Stimulated activated CD8-positive, alpha-beta memory T cell treated with anti-CD3 and anti-CD28 coated beads, Interleukin-15, amount 100 ng/mL, for 48 hours (primary cell): ENCODE measurements at regions not wholly inside any gene's neighbourhood (a gene's known extent, or its start where the extent isn't known, plus 50 kb on each side); places are given as distances from the start of the nearest gene placed in this dataset.
"Not testable (repeated sequence)": the region's sequence is repeated elsewhere in the genome, so short reads cannot be mapped to it uniquely, and the experiment has no call there.

Experiments used
- DNase-seq, 2 donors: peaks; one replicate each; pipeline ENCODE4 v3.0.0-alpha.2; 2020; ENCODE audit warnings: low read depth in 2 of 2

- no peak for DNase-seq
Observed at GRCh38 chr10:108034829-108035228, 870.3 kb upstream of the SORCS1 start.

DNA sequence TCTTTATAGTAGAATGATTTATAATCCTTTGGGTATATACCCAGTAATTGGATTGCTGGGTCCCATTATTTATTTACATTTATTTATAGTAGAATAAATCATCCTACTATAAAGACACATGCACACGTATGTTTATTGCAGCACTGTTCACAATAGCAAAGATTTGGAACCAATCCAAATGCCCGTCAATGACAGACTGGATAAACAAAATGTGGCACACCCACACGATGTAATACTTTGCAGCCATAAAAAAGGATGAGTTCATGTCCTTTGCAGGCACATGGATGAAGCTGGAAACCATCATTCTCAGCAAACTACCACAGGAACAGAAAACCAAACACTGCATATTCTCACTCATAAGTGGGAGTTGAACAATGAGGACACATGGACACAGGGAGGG is 869.0 kb upstream of the SORCS1 start:
- DNase-seq, result not testable (repeated sequence)

- DNase-seq, result no peak
Observed at GRCh38 chr10:108031505-108031904, 867.0 kb upstream of the SORCS1 start.

DNA sequence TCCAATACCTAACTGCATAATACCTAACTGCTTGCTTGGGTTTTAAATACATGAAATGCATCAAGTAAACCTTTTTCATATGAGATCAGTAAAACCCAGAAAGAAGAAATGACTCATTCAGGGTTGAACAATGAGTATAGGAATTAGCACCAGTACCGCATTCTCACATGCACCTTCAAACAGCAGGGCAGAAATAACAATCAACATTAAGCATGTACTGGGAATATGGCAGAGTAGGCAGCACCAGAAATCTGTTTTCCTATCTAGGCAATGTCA is 850.3 kb upstream of the SORCS1 start:
- no peak for DNase-seq

GRCh38 chr10:108014145-108014901 is 849.8 kb upstream of the SORCS1 start:
- DNase-seq, result no peak

GRCh38 chr10:108005627-108006026 is 841.1 kb upstream of the SORCS1 start:
- DNase-seq, result no peak

DNA sequence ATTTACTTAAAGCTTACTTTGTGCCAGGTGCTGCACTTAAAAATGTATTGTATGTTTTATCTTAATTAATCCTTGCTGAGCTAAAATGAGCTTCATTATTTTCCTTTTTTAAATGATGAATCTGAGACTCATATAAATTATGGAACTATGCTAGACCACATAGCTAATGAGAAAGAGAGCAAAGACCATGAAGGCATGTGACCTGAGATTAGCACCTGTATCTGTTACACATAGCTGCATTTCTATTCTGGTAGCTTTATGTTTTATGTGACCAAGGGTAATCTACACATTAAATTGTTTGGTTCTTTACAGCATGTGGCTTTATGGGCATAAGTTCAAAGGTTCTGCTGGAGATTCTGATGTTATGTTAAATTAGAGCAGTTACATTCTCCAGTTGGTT is 839.1 kb upstream of the SORCS1 start:
- DNase-seq, result no peak

GRCh38 chr10:108003061-108003460 is 838.6 kb upstream of the SORCS1 start:
- DNase-seq, result no peak

DNA sequence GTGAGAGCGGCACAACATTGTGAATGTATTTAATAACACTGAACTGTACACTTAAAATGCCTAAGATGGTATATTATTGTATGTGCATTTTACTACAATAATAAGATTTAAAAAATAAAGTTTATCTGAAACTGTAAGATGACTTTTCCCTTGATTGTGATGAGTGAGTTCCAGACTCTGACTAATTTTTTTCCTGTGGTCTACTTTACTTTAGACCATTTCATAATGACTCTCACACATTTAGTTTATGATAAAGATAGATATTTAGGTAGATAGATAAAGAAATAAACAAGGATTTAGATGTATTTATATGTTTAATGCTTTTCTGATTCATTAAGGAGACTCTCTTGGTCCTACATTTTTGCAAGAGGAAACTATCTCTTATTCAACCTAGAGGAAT is 835.9 kb upstream of the SORCS1 start:
- DNase-seq, result no peak

GRCh38 chr10:107994621-107995270 is 830.2 kb upstream of the SORCS1 start:
- DNase-seq, result no peak

GRCh38 chr10:107986571-107986970 is 822.1 kb upstream of the SORCS1 start:
- DNase-seq, result no peak

DNA sequence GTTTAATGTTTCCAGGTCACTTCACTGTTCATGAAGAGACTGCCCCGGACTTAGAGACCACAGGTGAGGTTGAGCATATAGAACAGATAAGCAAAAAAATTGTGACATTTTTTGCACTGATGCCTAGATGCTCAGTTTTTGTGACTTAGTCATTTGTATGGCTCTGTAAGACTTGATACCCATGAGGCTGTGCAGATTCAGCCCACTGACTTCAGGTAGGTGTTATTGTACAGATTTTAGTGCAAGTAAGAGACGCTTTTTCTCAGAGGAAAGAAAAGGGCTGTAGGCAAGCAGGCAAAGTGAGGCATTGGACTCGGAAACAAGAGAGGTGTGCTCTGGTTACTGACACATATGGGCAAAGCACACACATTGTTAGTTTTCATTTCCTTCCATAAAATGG is 820.1 kb upstream of the SORCS1 start:
- DNase-seq, result no peak

DNA sequence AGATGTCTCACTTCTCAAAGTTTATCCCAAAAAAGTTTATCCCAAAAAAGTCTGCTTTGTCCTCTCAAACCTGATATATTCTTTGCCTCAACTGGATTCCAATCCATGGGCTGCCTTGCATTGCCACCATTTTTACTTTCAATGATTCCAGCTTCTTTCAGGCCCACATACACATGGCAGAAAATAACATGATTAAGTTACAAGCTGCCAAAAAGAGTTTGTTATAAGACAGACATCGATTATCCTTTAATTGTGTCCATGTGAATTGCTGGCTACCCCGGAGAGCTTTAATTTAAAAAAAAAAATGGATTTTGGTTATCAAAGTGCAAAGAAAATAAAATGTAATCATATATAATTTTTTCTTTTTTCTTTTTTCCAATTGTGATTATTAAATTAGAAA is 819.6 kb upstream of the SORCS1 start:
- DNase-seq, result no peak

DNA sequence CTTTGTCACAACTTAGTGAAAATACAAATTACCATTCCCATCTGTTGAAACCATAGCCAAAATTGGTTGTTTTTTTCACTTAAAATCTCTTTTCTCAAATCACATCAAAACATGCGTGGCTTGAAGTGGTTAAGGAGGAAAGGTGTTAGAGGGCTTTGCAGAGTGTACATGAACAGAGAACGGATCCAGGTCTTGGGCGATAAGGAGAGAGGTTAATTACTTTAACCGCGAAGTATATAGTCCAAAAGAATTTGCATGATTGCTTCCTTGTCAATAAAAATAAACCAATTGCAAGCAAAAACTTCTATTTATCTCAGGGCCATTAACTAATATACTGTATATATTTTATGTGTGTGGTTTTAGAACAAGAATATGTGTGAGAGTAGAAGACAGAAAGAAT is 813.9 kb upstream of the SORCS1 start:
- no peak for DNase-seq

DNA sequence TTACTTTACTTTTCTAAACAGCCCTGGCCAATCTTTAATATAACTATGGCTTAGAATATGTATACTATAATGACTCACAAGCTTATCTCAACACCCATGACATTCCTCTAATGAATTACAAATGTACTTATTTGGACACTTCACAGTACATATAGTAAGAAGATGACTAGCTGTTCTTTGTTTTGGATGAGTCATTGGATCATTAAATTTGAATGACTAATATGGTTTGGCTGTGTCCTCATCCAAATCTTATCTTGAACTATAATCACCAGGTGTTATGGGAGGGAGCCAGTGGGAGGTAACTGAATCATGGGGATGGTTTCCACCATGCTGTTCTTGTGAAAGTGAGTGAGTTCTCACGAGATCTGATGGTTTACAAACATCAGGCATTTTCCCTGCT is 807.5 kb upstream of the SORCS1 start:
- no peak for DNase-seq

- no peak for DNase-seq
Observed at GRCh38 chr10:107971411-107971810, 806.9 kb upstream of the SORCS1 start.

DNA sequence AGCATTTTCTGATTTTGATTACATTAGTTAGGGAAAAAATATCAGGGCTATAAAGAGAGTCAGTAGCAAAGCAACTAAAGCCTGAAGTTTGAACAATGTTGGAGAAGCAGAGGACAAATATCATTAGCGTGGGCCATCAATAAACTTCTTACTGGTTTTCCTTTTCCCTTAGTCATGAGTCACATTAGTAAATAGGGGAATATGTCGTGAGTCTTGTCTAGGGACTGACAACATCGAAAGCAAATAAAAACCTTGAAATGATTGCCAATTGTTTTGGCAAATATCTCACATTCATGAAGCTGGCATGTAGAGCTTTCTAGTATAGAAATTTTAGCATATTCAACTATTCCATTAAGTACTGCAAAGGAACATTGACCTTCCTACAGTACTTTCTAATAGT is 806.0 kb upstream of the SORCS1 start:
- DNase-seq, result no peak

- no peak for DNase-seq
Observed at GRCh38 chr10:107969936-107970335, 805.4 kb upstream of the SORCS1 start.

DNA sequence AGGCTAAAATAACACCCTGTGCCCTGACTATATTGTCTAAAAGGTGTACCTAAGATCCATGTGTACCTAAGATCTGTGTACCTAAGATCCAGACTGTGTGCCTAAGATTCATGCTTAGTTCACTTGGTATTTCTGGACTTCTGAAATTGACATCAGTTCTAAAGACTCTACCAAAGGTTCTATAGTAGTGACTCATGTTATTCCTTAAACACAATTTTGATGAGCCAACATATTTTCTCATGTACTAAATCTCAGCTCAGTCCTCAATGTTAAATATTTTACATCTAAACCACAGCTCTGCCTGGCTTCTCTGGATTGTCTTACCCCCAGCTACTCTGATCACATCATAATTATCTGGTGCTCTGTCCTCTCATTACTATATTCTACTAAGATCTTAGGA is 802.3 kb upstream of the SORCS1 start:
- DNase-seq, result no peak

DNA sequence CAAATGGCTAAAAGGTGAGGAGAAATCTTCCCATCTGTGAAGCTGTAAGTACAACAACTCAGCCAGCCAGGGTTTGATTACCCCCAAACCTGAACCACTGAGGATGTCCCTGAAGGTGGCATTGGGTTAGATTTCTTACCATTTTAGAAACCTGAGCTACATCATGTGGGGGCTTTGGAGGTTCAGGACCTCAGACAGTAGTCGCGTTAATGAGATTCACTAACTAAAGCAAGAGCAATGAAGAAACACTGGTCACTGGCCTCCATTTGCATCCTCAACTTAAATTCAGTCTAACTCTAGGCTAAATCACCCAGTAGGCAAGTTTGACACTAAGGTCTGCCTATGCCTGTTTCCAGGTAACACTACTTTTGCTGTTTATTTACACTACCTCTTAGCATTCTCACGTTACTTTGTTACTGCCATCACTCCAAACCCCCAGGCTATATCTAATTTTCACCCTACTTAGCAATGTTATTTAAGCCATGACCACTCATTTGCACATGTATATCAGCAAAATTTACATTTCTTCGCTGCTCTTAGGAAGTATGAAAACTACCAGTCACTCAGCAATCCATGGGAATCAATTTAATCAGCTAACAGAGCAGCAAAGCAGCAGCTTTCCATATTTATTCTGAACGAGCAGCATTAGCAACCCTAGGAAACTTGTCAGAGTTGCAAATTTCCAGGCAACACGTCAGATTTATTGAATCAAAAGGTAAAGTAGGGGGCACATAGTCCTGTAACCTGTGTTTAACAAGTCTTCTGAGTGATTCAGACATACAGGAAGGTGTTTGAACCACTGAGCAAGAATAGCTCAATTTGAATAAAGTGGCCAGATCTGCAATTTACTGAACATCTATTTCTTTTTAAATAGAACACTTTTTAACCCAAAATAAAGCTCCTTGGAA is 788.4 kb upstream of the SORCS1 start:
- DNase-seq, result no peak

DNA sequence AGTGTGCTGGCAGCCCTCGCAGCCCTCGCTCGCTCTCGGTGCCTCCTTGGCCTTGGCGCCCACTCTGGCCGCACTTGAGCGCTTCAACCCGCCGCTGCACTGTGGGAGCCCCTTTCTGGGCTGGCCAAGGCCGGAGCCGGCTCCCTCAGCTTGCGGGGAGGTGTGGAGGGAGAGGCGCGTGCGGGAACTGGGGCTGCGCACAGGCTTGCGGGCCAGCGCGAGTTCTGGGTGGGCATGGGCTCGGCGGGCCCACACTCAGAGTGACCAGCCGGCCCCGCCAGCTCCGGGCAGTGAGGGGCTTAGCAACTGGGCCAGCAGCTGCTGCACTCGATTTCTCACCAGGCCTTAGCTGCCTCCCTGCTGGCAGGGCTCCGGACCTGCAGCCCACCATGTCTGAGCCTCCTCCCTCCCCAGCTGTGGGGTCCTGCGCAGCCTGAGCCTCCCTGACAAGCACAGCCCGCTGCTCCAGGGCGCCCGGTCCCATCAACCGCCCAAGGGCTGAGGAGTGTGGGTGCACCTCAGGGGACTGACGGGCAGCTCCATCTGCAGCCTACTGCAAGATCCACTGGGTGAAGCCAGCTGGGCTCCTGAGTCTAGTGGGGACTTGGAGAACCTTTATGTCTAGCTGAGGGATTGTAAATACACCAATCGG is 786.0 kb upstream of the SORCS1 start:
- not testable (repeated sequence) for DNase-seq

DNA sequence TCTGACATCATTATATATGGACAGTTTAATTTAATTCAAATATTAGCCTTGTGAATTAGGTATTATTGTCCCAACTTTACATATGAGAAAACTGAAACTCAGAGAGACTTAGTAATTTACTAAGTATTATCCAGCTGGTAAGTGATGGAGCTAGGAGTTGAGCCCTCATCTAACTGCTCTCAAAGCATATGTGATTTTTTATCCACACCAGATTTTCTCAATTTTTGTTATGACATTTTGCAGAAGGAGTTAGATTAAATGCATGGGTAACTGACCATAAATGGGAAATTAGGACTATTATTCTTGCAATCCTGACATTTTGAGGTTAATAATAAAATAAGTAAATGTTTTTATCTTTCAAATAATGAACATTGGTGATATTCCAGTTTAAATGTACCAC is 778.3 kb upstream of the SORCS1 start:
- no peak for DNase-seq
